Ovary (tissue), 3 donors: ENCODE measurements at regions not wholly inside any gene's neighbourhood (a gene's known extent, or its start where the extent isn't known, plus 50 kb on each side); places are given as distances from the start of the nearest gene placed in this dataset.

Experiments
- CTCF ChIP-seq, 3 donors: fragments of 450-650 bp in 2 of 3; fragments of 200-600 bp in 1 of 3; IDR thresholded peaks; one replicate each; pipeline versions ENCODE4 v1.5.1 to v1.8.0; 2016 to 2022; ENCODE audit warnings: antibody characterized with exemption in 3 of 3, mild to moderate bottlenecking in 1 of 3
- POLR2A ChIP-seq: fragments of 450-650 bp; IDR thresholded peaks from one replicate; pipeline ENCODE4 v1.6.1; 2017; ENCODE audit warnings: antibody characterized with exemption, mild to moderate bottlenecking, moderate library complexity
- donor health status: DM: no; HTN: no; CAD: no.

GRCh38 chr5:124936626-124936933, 190.1 kb upstream of the ZNF608 start:
- TF ChIP-seq CTCF (IDR thresholded peaks at IDR 0.05) (no peak), POLR2A (no peak)
